ENCODE measurements at regions not wholly inside any gene's neighbourhood (a gene's known extent, or its start where the extent isn't known, plus 50 kb on each side); places are given as distances from the start of the nearest gene placed in this dataset.

DNA sequence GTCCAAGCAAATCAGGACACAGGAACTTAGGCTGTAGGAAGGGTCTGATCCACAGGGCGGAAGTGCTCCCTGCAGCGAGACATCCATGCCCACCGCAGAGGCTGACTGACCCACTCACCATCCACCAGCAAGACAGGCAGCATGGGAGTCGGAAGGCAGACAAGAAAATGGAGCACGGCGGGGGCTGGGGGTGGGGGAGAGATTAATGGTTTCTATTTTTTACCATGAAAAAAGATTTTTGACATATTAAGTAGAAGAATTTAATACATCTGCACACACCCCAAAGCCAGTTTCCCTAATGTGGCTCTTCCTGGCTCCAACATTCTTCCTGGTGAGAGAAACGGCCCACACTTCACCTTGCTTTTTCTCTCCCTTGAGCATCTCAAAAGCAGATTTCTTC lies 55.1 kb upstream of the ST8SIA3 start:
- no peak for TF ChIP-seq TOX (CRISPR knock-in tag; IDR thresholded peaks at IDR 0.05; ENCODE audit: borderline replicate concordance)
- no peak for TF ChIP-seq GLIS3 (CRISPR knock-in tag; IDR thresholded peaks at IDR 0.05)
- TF ChIP-seq, protein P1, sequence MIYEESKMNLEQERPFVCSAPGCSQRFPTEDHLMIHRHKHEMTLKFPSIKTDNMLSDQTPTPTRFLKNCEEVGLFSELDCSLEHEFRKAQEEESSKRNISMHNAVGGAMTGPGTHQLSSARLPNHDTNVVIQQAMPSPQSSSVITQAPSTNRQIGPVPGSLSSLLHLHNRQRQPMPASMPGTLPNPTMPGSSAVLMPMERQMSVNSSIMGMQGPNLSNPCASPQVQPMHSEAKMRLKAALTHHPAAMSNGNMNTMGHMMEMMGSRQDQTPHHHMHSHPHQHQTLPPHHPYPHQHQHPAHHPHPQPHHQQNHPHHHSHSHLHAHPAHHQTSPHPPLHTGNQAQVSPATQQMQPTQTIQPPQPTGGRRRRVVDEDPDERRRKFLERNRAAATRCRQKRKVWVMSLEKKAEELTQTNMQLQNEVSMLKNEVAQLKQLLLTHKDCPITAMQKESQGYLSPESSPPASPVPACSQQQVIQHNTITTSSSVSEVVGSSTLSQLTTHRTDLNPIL (CRISPR knock-in tag; IDR thresholded peaks at IDR 0.05; ENCODE audit: low read depth) = no peak
- no peak for TF ChIP-seq SNAI2 (CRISPR knock-in tag; IDR thresholded peaks at IDR 0.05)
- no peak for TF ChIP-seq CSDC2 (CRISPR knock-in tag; IDR thresholded peaks at IDR 0.05)
- TF ChIP-seq ZNF70 (CRISPR knock-in tag; IDR thresholded peaks at IDR 0.05) = no peak
- no peak for TF ChIP-seq ZNF565 (CRISPR knock-in tag; conservative IDR thresholded peaks at IDR 0.05; ENCODE audit: low read depth)
- TF ChIP-seq, protein P2, sequence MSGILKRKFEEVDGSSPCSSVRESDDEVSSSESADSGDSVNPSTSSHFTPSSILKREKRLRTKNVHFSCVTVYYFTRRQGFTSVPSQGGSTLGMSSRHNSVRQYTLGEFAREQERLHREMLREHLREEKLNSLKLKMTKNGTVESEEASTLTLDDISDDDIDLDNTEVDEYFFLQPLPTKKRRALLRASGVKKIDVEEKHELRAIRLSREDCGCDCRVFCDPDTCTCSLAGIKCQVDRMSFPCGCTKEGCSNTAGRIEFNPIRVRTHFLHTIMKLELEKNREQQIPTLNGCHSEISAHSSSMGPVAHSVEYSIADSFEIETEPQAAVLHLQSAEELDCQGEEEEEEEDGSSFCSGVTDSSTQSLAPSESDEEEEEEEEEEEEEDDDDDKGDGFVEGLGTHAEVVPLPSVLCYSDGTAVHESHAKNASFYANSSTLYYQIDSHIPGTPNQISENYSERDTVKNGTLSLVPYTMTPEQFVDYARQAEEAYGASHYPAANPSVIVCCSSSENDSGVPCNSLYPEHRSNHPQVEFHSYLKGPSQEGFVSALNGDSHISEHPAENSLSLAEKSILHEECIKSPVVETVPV (CRISPR knock-in tag; IDR thresholded peaks at IDR 0.05) = no peak
- TF ChIP-seq, protein P3, sequence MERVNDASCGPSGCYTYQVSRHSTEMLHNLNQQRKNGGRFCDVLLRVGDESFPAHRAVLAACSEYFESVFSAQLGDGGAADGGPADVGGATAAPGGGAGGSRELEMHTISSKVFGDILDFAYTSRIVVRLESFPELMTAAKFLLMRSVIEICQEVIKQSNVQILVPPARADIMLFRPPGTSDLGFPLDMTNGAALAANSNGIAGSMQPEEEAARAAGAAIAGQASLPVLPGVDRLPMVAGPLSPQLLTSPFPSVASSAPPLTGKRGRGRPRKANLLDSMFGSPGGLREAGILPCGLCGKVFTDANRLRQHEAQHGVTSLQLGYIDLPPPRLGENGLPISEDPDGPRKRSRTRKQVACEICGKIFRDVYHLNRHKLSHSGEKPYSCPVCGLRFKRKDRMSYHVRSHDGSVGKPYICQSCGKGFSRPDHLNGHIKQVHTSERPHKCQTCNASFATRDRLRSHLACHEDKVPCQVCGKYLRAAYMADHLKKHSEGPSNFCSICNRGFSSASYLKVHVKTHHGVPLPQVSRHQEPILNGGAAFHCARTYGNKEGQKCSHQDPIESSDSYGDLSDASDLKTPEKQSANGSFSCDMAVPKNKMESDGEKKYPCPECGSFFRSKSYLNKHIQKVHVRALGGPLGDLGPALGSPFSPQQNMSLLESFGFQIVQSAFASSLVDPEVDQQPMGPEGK (CRISPR knock-in tag; IDR thresholded peaks at IDR 0.05; ENCODE audit: borderline replicate concordance) = no peak
- TF ChIP-seq, protein P4, sequence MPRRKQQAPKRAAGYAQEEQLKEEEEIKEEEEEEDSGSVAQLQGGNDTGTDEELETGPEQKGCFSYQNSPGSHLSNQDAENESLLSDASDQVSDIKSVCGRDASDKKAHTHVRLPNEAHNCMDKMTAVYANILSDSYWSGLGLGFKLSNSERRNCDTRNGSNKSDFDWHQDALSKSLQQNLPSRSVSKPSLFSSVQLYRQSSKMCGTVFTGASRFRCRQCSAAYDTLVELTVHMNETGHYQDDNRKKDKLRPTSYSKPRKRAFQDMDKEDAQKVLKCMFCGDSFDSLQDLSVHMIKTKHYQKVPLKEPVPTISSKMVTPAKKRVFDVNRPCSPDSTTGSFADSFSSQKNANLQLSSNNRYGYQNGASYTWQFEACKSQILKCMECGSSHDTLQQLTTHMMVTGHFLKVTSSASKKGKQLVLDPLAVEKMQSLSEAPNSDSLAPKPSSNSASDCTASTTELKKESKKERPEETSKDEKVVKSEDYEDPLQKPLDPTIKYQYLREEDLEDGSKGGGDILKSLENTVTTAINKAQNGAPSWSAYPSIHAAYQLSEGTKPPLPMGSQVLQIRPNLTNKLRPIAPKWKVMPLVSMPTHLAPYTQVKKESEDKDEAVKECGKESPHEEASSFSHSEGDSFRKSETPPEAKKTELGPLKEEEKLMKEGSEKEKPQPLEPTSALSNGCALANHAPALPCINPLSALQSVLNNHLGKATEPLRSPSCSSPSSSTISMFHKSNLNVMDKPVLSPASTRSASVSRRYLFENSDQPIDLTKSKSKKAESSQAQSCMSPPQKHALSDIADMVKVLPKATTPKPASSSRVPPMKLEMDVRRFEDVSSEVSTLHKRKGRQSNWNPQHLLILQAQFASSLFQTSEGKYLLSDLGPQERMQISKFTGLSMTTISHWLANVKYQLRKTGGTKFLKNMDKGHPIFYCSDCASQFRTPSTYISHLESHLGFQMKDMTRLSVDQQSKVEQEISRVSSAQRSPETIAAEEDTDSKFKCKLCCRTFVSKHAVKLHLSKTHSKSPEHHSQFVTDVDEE (CRISPR knock-in tag; IDR thresholded peaks at IDR 0.05) = no peak
- TF ChIP-seq RARB (CRISPR knock-in tag; IDR thresholded peaks at IDR 0.05) = no peak
- TF ChIP-seq PPARA (CRISPR knock-in tag; IDR thresholded peaks at IDR 0.05; ENCODE audit: borderline replicate concordance) = no peak
- TF ChIP-seq OSR1 (CRISPR knock-in tag; IDR thresholded peaks at IDR 0.05) = no peak
- TF ChIP-seq, protein P5, sequence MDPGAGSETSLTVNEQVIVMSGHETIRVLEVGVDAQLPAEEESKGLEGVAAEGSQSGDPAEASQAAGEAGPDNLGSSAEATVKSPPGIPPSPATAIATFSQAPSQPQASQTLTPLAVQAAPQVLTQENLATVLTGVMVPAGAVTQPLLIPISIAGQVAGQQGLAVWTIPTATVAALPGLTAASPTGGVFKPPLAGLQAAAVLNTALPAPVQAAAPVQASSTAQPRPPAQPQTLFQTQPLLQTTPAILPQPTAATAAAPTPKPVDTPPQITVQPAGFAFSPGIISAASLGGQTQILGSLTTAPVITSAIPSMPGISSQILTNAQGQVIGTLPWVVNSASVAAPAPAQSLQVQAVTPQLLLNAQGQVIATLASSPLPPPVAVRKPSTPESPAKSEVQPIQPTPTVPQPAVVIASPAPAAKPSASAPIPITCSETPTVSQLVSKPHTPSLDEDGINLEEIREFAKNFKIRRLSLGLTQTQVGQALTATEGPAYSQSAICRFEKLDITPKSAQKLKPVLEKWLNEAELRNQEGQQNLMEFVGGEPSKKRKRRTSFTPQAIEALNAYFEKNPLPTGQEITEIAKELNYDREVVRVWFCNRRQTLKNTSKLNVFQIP (CRISPR knock-in tag; IDR thresholded peaks at IDR 0.05; ENCODE audit: borderline replicate concordance, low read depth) = no peak
- no peak for TF ChIP-seq BACH2 (CRISPR knock-in tag; IDR thresholded peaks at IDR 0.05; ENCODE audit: borderline replicate concordance)
- TF ChIP-seq ESRRG (CRISPR knock-in tag; IDR thresholded peaks at IDR 0.05) = no peak
- ATAC-seq = no peak

DNA sequence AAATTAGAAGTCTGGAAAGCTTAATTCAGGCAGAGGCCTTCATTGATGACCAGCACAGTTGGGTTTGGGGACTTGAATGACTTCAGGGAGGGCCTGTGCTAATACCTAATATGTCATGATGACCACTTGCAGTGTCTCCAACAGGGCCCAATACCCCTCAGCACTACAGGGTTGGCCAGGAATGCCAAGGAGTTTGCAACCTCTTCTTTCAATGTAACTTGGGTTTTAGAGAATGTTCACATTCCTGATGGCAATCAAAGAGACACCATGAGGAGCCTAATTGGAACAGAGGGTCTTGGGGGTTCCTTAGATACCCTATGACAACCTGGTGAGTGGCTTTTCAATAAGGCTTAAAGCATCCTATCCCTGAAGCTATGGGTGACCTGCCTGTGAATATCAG lies 52.4 kb upstream of the ST8SIA3 start:
- no peak for ATAC-seq
- TF ChIP-seq SNAI2 (CRISPR knock-in tag; IDR thresholded peaks at IDR 0.05) = no peak
- no peak for TF ChIP-seq ZNF70 (CRISPR knock-in tag; IDR thresholded peaks at IDR 0.05)
- TF ChIP-seq, protein P5 (CRISPR knock-in tag; IDR thresholded peaks at IDR 0.05; ENCODE audit: borderline replicate concordance, low read depth) = no peak
- TF ChIP-seq GLIS3 (CRISPR knock-in tag; IDR thresholded peaks at IDR 0.05) = no peak
- TF ChIP-seq, protein P2 (CRISPR knock-in tag; IDR thresholded peaks at IDR 0.05) = no peak
- TF ChIP-seq TCF4 (CRISPR knock-in tag; IDR thresholded peaks at IDR 0.05; ENCODE audit: borderline replicate concordance) = no peak
- no peak for TF ChIP-seq CSDC2 (CRISPR knock-in tag; IDR thresholded peaks at IDR 0.05)

All from SK-N-SH treated with all-trans-retinoic acid at 6 μM for 48 hours (cell line).